Pons (tissue), 1 donor: ENCODE measurements at regions not wholly inside any gene's neighbourhood (a gene's known extent, or its start where the extent isn't known, plus 50 kb on each side); places are given as distances from the start of the nearest gene placed in this dataset.

ENCODE experiments used
- DNase-seq: peaks from one replicate; pipeline ENCODE4 v3.0.0-alpha.2; 2016; ENCODE audit warnings: low spot score

- no peak for DNase-seq
Measured at GRCh38 chr16:55116165-55116920, 185.7 kb downstream of the IRX5 start.

GRCh38 chr16:55118701-55119260 is 188.1 kb downstream of the IRX5 start:
- DNase-seq = no peak

GRCh38 chr16:55120408-55120807 is 189.7 kb downstream of the IRX5 start:
- DNase-seq = no peak

DNA sequence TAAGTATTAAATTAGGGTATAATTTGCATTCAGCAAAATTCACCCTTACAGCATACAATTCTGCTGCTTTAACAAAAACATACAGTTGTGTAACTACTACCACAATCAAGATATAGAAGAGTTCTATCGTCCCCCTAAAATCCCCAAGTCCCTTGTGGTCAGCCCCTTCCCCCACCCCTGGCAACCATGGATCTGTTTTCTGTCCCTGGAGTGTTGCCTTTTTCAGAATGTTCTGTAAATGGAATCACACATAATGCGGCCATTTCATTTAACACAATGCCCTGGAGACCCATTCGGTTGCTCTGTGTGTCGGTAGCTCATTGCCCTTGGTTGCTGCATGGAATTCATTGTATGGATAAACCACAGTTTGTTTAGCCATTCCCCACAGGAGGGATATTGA is 190.2 kb downstream of the IRX5 start:
- DNase-seq = no peak

DNA sequence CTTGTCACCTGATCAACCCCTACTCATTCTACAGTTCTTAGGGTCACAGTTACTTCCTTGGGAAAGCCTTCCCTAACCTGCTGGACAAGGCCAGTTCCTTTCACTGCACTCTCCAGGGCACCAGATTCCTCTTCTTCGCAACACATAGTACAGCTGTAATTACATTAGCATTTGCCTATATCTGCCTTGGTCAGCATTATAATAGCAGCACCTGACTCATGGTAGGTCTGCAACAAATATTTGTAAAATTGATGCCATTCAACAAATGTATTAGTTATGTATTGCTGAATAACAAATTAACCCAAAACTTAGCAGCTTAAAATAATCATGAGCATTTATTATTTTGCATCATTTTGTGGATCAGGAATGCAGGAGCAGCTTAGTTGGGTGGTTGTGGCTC is 193.0 kb downstream of the IRX5 start:
- DNase-seq = no peak

DNA sequence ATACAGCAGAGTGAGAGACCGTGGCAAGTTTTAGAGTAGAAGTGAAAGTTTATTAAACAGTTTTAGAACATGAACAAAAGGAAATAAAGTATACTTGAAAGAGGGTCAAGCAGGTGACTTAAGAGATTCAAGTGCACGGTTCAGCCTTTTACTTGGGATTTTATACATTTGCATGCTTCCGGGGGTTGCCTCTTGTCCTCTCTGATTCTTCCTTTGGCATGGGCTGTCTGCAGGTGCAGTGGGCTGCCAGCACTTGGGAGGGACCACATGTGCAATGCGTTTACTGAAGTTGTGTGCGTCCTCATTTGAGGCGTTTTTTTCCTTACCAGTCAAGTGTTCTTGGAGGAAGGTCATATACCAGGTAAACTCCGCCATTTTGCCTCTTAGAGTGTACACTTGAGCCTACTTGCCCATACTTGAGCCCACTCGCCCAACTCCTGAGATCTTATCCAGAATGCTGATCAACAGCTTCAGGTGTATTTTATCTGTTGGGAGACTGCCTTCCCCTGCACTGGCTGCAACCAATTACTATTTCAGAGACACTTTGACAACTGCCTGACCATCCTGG is 195.2 kb downstream of the IRX5 start:
- DNase-seq = no peak

GRCh38 chr16:55126456-55126855 is 195.8 kb downstream of the IRX5 start:
- DNase-seq = no peak

GRCh38 chr16:55130456-55130855 is 193.5 kb upstream of the IRX6 start:
- no peak for DNase-seq

- no peak for DNase-seq
Measured at GRCh38 chr16:55130911-55131310, 193.1 kb upstream of the IRX6 start.

DNA sequence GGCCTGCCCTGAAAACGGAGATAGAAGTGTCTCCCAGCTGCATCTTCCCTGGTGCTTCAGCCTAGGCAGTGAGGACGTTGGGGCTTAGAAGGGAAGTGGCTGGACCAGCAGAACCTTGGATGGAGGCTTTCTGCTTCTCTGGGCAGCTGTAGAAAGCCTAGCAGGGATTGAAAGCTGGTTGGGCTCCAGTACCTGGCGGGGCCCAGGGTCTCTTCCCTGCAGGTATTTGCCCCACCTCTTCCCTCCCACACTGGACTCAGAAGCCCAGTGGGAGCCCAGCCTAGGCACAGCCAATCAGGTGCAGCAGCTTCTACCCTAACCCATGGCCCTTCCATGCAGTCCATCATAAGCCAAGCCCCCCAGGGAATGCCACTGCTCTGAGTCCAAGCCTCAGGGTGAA is 190.3 kb upstream of the IRX6 start:
- DNase-seq = no peak

DNA sequence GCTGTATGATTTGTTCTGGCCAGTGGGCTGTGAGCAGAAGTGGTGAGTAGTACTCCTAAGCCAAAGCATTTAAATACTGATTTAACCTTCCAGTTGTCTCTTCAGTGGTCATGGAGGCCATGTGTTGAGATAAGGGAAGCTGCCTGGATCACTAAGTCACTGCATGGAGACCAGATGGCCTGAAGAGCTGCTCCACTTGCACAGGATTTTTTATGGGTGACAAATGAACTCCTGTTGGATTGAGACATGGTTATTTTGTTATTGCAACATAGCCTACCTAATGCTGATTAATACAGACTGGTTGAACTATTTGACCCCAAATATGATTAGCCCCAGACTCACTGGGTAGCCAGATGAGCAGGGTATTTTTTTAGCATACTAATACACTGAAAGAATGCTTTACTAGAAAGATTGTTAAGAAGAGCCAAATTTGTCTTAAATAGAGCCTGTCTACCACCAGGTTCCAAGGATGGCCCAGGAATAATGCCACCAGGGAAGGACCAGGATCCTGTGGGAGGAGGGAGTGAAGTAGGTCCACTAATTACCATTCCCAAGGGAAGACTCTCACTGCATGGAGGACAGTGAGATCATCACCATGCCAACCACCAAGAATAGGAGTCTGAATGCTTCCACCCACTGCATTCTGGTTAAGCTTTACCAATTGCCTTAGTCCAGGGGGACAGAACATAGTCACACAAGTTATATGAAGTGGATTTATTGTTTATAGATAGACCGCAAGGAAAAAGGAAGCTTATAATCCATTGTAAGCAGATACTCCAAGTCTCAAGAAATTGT is 187.4 kb upstream of the IRX6 start:
- no peak for DNase-seq

DNA sequence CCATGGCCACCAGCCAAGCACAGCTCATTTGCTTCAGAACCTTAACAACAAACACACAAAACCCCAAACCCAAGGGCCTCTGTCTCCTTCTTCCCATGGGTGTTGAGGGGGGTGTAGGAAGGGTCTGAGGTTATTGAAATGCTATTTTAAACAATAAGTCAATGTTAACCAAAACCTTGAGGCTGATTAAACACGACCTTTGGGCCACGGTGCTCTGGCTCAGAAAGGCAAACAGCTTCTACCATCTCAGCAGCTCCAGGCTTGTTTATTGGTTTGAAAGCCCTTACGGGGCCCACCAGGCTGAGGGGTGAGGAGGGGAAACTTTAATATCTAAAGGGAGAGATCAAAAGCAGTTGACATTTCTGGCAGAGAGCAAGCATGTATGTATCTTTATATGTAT is 185.7 kb upstream of the IRX6 start:
- DNase-seq = no peak

DNA sequence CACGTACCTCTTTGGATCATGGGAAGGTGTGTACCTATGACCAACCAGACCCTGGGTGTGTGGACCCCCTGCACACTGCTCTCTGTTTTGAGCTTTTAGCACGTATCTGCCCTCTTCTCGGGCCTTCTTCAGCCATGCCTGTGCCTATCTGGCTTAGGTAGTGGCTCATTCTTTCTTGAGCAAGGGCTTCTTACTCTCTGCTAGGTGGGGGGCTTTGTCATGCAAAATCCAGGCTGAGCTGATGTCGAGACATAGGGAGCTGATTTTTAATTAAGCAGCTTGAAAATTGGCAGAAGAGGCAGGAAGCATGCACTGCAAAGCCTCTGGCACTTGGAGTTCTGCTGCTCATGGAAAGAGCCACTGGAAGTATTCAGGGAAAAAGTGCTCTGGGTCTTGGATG is 181.6 kb upstream of the IRX6 start:
- no peak for DNase-seq

GRCh38 chr16:55144651-55145050 is 179.4 kb upstream of the IRX6 start:
- DNase-seq = no peak

GRCh38 chr16:55145771-55146603 is 178.0 kb upstream of the IRX6 start:
- DNase-seq = no peak

DNA sequence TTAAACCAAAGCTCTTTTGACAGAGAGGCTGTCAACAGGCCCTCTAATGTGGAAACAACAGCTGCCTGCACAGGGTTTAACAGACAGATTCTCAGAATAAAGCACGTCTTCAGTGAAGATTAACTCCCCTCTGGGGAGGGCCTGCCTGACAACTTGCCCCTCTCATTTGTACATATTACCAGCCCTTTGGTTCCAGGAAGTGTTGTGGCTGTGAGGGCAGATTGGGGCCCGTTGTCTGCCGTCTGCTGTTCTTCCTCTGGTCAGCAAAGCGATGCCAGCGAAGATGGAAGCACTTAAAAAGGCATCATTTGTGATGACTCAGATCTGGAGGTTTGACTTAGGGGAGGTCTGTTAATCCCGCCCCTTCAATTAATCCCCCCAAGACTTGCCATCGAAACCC is 177.0 kb upstream of the IRX6 start:
- DNase-seq = no peak

GRCh38 chr16:55147396-55147795 is 176.6 kb upstream of the IRX6 start:
- DNase-seq = no peak

DNA sequence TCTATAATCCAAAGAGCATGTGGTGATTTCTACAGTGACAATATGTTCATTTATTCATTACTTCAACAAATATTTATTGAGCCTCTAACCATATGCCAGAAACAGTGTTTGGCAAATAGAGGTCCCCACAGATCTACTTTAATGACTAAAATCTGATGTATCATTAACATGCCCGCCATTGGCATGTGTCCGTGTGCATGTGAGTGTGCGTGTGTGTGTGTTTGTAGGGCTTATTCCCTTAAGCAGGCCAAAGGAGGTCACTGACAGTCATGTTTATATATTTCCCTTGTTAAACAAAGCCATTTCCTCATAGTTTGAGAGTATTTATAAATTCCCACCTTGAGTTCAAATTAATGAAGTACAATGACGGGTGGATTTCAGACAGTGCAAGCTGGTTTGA is 174.4 kb upstream of the IRX6 start:
- no peak for DNase-seq

- DNase-seq = no peak
Measured at GRCh38 chr16:55151561-55152305, 172.3 kb upstream of the IRX6 start.

DNA sequence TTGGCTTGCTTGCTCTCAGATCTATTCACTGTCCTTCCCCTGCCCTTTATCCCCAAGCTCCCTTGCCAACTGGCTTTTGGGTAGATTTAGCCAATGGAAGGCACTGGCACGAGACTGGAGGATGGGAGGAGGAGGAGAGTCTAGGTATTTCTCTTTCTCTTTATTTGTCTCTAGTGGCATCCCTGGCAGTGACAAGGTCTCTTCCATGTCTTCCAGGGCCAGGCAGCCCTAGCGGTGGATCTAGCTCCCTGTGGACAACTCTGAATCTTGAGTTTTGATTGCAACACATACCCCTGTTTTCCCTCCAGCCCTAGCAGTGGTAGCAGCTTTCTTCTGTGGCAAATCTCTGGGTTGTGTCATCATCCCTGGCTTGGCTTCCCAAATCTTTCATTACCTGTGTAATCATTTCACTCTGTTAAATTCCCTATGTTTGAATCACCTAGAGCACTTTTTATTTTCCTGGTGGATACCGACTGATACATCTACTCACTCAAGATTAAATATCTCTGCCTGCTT is 171.1 kb upstream of the IRX6 start:
- DNase-seq = no peak

- DNase-seq = no peak
Measured at GRCh38 chr16:55154262-55154661, 169.7 kb upstream of the IRX6 start.
